ENCODE measurements at regions not wholly inside any gene's neighbourhood (a gene's known extent, or its start where the extent isn't known, plus 50 kb on each side); places are given as distances from the start of the nearest gene placed in this dataset.

- DNase-seq: no peak
These were observed 842.3 kb downstream of the BCL11A start for GRCh38 chr2:59711121-59711520.

- DNase-seq: no peak
These were observed 846.7 kb downstream of the BCL11A start for GRCh38 chr2:59706729-59707128.

- DNase-seq: no peak
These were observed 849.7 kb downstream of the BCL11A start for GRCh38 chr2:59703796-59704195.

- no peak for DNase-seq
These were observed 851.4 kb downstream of the BCL11A start for GRCh38 chr2:59702026-59702425.

DNA sequence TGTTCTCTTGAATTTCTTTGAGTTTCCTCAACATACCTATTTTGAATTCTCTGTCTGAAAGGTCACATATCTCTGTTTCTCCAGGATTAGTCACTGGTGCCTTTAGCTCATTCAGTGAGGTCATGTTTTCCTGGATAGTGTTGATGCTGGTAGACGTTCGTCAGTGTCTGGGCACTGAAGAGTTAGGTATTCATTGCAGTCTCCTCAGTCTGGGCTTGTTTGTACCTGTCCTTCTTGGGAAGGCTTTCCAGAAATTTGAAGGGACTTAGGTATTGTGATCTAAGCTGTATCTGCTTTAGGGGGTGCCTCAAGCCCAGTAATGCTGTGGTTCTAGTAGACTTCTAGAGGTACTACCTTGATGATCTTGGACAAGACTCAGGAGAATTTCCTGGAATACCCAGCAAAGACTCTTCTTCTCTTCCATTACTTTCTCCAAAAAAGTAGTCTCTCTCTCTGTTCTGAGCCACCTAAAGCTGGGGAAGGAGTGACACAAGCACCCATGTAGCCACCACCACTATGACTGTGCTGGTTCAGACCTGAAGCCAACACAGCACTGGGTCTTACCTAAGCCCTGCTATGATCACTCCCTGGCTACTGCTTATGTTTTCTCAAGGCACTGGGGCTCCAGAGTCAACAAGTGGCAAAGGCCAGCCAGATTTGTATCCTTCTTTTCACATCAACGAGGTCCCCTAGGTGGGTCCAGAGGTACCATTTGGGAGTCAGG lies 852.0 kb downstream of the BCL11A start:
- DNase-seq: no peak

GRCh38 chr2:59694176-59694575 lies 859.3 kb downstream of the BCL11A start:
- DNase-seq: no peak

GRCh38 chr2:59693231-59693959 lies 860.1 kb downstream of the BCL11A start:
- no peak for DNase-seq

DNA sequence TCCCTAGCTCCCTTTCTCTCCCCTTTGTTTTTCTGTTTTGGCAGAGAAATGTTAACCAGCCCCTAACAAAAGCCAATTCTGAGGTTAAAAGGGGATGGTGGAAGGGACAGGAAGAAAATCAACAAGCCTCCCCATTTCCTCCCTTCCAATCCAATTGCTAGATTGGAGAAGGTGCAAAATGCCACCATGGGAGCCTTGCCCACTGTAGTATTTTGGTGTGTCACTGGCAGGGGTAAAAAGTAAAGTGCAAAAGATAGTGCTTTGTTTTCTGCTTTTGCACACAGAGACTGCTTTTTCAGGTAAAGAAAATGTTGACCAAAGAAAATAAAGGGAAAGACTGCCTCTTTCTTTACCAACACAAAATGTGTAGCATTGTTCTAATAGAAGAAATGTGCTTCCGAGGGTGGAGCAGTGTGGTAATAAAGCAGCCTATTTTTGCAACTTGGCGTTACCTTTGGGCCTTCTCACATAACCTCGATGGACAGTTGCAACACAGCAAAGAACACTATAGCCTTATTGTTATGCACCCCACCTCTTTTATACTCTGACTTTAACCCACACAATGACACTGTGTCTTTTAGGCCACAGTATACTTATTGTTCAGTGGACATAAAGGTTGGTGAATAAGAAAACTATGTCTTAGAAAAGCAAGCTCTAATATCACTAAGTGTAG lies 861.8 kb downstream of the BCL11A start:
- no peak for DNase-seq

GRCh38 chr2:59690849-59691248 lies 862.6 kb downstream of the BCL11A start:
- no peak for DNase-seq

DNA sequence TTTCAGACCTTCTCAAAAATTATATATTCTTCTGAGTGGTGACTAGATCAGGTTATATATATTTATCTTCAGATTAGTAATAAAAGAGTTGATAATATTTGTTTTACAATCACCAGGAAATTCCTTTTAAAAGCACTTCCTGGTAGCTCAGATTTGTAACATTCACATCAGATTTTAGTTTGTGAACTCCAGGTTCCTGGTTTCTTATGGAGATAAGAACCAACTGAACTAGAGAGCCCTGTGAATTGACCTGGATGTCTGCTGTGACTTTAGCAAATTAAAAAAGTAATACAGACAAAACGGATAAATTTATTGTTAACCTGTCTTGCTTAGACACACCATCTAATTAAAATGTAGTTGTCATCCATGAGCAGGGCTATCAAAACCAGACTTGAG lies 868.7 kb downstream of the BCL11A start:
- no peak for DNase-seq

- DNase-seq: no peak
These were observed 869.2 kb downstream of the BCL11A start for GRCh38 chr2:59684116-59684770.

DNA sequence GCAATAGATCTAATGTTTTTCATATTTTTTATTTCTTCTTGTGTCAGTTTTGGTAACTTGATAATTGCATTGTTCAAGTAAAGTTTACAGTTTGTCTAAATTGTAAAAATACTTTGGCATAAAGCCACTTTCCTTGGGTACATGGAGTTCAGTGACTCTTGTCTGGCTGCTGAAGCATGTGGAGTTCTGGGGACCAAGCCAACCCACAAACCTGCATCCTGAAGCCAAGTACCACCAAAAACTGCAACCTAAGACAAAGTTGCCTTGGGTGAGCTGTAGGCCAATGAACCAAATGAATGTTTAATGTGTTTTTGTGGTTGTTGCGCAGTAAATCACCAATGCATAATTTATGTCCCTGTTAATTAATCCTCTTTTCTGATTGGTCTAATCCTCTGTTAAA lies 872.6 kb downstream of the BCL11A start:
- no peak for DNase-seq

DNA sequence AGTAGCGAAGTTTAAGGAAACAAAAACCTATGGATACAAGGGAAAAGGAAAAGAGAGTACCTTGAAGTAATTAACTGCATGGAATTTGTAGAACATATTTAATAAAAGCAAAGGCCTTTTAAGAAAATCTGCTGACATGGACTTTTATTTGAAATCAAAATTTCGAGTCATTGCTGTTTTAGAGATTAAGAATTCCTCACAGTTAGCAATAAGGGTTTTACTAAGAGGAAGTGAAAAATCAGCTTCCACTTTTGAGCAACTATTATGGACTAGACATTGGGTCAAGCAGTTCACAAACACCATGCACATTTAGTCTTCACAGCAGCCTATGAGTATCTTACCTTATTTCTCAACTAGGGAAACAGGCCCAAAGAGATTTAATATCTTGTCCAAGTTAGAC lies 876.3 kb downstream of the BCL11A start:
- DNase-seq: no peak

DNA sequence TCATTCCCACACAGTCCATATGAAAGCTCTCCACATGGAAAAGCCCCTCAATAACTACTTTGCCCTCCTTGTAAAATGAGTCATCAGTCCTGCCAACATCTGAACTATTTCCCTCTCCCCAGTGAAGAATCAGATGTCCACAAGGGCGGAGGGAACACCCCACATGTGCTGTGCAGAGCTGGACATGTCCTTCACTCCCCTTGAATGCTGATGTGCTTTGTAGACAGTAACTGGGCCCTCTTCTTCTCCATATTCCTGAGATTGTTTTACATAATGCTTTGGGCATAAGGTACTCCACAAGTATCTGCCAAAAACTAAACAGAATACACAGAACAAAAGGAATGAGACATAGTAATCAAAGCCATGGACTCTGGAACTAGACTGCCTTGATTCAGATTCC lies 879.4 kb downstream of the BCL11A start:
- DNase-seq: no peak

DNA sequence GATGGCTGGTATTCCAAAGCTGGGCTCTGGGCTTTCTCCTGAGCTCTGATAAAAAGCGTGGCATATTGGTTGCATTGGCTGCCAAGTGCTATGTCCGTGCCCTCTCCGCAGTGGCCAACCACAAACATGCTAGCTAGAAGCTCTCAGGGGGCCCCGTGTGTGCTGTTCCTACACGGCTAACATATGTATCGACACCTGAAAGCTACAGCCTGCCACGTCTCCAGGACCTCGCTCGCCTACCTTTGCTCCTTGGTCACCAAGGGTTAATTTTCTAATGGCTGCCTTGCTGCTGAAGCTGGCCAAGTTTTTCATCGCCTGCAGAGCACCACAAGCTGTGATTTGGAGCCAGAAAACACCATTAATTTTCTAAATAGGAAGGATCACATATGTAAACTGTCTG lies 888.4 kb downstream of the BCL11A start:
- no peak for DNase-seq

- DNase-seq: no peak
These were observed 891.2 kb downstream of the BCL11A start for GRCh38 chr2:59662127-59662861.

DNA sequence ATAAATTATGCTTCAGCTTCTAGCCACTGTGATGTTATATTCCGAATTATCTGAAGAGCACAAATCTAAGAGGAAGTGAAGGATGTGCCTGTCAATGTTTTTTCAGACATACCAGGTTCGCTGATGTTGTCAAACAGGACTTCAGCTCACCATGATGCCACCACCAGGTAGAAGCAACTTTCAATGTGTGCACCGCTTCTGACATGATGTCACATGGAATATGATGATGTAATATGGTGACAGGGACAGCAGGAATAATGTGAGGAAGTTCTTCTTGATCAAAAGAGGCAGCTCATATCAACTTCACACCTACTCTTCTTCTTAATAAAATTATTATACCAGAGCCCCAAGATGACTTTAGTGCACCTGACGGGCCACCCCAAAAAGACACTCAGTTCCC lies 893.2 kb downstream of the BCL11A start:
- no peak for DNase-seq

DNA sequence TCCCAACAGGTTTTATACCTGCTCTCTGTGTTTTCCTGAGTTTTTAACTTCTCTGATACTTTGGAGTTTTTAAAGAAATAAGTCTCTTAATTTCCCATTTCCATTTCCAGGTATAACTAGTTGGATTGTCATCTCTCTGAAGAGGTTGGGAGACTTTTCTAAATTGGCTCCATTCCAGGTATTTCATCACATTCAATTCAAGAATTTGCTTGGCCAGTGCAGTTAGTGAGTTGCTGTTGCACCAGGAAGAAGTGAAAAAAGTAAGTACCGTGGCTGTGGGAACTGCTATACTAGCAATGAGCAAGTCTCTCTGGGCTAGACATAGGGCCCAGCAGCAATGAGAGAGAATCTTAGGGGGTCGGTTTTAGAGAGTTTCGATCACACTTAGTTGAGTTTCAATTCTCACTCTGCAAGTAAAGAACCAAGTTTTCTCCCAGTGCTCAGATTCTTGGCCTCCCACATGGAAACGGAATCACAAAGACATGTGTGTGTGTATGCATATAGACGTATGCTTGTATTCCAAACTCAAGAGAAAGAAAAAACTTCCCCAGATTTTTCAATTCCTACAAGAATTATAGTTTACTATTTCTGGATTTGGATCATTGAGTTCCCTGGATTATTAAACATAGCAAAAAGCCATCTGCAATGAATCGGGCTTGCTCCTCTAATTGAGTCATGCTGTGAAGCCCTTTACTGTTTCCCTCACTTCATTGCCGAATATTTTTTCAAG lies 894.4 kb downstream of the BCL11A start:
- no peak for DNase-seq

DNA sequence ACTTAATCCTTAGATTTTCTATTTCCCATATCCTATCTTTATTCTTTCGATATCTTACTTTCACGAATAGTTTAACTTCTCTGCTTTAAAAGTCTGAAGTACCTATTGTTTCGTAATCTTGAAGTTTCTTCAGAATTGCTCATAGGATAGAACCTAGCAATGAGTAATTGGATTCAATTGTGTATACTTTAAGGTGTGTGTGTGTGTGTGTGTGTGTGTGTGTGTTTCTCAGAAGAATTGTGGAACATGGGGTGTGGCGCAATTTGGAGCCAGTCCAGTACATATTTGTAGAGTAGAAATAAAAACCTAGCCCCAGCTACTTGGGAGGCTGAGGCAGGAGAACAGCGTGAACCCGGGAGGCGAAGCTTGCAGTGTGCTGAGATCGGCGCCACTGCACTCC lies 897.6 kb downstream of the BCL11A start:
- DNase-seq: no peak

DNA sequence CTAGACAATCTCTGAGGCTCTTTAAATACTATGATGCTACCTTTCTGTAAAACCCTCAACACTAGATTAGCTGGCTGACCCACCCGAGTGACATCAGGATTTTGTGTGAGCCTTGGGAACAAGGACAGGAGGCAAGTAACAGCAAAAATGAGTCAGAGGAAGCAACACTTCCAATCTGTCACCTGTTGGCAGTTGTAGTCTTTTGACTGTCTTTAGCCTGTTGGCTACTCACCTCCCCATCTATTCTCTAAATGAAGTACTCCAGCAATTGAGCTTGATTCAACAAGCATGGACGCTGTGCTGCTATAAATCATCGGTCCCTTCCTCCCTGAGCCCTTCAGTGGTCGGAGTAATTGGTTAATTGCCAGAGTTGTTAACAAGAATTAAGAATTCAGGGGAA lies 898.7 kb downstream of the BCL11A start:
- DNase-seq: peak; percentile 22

DNA sequence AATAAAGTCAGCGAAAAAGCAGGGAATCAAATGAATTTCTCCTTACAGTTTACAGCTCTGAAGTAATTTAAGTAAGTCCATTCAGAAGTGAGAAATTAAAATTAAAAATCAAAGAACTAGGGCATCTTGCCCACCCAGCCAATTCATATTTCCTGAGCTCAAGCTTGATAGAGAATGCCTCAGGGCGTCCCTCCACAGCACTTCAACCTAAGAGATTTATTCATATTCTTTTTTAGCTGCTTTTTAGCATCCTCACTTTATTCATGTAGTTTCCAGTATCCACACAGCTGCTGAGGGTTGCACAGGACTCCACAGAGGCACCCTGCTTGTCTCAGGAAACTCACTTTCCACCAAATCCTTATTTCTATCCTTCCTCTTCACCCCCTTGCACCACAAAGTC lies 900.3 kb downstream of the BCL11A start:
- DNase-seq: no peak

- DNase-seq: no peak
These were observed 922.7 kb downstream of the BCL11A start for GRCh38 chr2:59630789-59631188.
